GM19452 (cell line): ENCODE measurements at regions not wholly inside any gene's neighbourhood (a gene's known extent, or its start where the extent isn't known, plus 50 kb on each side); places are given as distances from the start of the nearest gene placed in this dataset.

ENCODE experiments used
- ATAC-seq: cut with Tn5 transposase; IDR thresholded peaks from one replicate; pipeline ENCODE4 v1.9.1; 2021; ENCODE audit not compliant: unreplicated experiment

DNA sequence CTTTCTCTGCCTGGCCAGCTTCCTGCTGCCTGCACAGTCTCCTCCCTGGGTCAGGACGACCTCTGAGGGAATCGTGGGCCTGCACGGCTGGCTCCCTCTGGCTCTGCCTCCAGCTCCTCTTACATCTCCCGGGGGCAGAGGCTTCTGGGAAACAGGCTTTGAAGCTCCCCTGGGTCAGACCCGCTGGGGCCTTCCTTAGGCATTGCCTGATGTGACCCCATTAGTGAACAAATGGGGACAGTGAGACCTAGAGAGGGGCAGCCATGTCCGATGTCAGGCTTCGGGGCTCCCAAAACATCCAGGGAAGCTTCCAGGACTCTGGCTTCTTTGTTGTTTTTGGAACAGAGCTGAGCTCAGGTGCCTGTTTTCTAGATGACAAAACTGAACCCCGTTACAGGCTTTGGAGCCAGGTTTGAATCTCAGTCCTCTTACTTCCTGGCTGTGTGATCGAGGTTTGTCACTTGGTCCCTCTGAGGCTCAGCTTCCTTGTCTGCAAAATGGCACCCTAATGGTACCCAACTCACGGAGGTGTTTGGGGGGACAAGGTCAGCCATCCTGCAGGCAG is 94.3 kb downstream of the CEBPB start:
- ATAC-seq = no peak

DNA sequence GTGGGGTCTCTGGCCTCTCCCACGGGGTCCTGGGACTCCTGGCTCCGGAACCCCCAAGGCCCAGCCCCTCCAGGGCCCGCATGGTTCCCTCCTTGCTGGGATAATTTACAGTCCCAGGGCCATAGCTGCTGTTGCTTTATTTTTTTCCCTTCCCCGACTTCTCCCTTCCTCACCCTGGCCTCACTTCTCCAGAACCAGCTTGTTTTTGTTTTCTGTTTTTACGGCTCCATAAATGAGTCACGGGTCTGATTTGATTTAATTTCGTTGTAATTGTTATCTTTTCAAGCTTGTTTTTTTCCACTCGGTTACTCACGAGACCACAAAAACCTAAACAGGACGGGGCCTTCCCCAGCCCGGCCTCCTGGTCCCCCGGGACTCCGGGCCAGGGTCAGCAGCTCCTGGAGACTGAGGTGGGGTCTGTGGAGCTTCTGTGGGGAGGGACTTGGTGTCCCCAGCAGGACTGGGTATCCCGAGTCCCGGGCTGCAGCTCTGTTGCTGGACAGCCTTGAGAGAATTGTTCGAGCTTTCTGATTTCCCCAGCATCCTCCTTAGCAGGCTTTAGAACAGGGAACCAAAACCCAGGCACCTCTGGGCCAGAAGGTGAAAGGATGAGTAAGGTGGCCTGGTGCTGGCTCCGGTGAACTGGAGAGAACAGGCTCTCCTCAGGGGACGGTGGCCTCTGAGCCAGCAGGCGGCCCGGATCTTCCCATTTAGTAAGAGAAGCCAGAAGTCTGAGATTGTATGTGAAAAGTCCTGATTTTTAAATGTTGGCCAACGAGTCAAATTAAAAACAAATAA is 94.9 kb downstream of the CEBPB start:
- ATAC-seq = peak; percentile 68

DNA sequence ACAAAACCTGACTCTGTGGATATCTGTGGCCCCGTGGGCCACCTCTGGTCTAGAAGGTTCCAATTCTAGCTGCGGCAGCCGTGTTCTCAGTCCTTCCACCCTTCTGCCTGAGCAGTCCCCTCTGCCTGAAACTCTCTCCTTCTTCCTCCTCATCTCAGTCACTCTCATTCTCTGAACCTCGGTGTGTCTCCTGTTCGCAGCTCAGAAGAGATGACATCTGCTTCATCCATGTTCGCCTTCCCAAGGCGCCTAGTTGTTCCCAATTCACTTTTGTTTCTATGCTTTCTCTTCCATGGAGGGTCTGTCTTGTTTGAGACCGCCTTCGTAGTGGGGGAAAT is 95.5 kb downstream of the CEBPB start:
- peak; percentile 36 for ATAC-seq

DNA sequence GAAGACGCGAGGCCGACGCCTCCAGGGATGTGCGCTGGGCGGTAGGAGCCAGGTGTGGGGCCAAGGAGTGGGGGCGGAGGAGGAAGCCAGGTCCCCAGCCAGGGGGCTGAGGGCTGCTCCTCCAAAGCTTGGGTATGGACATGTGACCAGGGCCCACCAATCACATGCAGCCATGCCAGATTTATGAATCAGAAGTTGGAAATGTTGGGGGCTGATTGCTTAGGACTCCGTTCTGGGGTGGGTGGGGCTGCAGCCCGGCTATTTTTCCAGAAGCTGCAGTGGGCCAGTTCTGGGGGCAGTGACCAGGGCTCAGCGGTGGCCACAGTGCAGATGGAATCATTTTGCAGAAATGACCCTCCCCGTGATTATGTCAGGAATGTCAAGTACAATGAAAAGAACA is 96.0 kb downstream of the CEBPB start:
- ATAC-seq = no peak

DNA sequence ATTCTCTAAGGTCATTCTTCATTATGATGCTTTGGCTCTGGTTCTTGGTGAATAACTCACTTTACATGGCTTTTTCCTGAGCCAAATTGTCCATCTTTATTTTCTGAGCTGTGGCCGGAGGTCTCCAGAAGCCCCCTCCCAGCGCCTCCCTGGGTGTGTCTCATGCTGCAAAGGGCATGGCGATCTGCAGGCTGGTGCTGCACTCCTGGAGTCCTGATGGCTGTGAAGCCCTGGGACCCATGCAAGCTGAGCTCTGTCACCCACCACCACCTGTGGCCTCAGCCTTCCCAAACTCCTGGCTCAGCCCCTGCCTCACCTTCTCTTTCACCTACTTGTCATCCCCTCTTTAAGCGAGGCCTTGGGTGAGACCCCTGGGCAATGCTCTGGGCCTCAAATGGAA is 96.9 kb downstream of the CEBPB start:
- no peak for ATAC-seq

DNA sequence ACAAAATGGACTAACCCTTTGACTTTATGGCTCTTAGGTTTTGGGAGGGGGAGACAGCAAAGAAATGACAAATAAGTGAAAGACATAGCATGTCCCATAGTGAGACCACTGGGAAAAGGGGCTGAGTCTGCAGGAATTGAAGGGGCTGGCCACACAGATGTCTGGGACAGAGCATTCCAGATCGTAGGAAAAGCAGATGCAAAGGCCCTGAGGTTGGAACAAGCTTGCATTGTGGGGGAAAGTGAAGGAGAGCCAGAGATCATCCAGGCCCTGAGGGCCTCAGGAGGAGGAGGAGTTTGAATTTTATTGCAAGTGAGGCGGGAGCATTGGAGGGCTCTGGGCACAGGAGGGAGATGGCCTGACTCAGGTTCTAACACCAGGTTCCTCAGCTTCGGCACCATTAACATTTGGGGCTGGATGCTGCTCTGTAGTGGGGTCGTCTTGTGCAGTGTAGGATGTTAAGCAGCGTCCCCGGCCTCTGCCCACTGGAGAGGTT is 97.5 kb downstream of the CEBPB start:
- ATAC-seq = no peak

DNA sequence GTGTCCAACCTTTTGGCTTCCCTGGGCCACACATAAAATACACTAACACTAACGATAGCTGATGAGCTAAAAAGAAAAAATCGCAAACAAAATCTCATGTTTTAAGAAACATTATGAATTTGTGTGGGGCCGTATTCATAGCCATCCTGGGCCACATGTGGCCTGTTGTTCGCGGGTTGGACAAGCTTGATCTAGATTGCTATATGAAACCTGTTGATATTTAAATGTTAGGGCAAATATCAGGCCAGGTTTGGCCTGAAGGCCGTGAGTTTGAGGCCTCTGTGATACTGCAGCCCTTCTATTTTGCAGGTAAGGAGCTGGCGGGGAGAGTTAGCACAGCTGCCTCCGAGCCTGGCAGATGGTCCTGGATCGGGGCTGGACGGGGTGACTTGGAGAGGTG is 99.0 kb downstream of the CEBPB start:
- no peak for ATAC-seq

DNA sequence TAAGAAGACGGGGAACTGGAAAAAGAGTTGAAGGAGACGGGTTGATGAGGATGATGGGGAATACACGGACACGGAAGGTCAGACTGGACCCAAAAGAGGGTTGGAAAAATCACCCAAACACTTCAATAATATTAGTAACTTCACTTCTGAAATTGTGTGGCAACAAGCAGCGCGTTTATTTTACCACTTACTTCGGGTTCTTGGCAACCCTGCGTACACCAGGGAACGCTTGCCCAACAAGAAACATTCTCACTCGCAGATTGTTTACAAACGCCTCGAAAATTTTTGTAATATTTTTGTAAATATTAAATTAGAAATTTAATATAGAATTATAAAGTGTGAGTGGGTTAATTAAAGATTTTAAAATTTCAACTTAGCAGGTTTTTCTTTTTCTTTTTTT is 99.5 kb downstream of the CEBPB start:
- no peak for ATAC-seq

DNA sequence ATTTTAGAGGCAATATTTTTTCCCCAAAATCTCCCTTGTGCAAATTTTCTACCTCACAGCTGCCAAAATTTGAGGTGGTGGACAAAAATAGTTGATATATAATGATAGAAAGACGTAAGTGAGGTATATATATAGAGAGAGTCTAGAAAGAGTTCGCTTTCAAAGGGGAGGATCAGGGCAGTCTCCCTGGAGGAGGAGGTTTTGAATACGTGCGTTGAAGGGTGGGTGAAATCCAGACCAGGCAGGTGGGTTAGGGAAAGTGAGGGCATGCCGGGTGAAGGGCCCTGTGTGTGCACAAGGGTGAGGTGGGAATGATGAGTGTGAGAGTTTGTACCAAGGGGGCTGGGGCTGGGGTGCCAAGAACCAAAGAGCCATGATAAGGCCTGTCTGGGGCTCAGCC is 100.2 kb downstream of the CEBPB start:
- ATAC-seq = no peak

DNA sequence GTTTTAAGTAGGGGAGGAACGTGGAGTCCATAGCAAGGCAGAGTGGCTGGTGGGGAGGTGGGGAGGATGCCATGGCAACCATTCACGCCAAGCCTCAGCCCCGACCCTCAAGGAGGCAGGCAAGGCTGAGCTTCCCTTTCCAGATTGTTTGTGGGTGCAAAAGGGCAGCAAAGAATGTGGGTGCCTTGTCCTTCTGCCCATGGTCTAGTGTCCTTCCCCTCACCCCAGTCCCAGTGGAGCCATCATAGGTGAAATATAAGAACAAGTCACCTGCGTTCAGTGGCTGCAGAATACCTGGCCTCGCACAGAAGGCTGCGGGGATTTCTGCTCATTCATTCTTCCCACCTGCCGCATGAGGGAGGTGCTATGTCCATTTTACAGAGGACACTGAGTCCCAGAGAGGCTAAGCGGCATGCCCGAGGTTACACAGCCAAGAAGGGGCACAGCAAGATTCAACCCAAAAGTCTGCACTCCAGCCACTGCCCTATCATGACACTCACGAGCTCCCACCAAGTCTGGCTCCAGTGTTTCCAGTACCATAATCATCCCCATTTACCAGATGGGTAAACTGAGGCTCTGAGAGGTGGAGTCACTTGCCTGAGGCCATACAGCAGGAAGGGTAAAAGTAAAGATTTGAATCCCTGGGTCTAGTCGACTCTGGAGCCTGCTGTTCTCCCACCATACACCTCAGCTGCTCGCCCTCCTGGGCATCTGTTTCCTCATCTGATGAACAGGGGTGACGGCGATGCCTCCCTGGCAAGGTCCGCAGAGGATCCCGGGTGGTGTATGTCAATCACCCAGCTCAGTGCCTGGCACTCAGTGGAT is 100.8 kb downstream of the CEBPB start:
- ATAC-seq = no peak

DNA sequence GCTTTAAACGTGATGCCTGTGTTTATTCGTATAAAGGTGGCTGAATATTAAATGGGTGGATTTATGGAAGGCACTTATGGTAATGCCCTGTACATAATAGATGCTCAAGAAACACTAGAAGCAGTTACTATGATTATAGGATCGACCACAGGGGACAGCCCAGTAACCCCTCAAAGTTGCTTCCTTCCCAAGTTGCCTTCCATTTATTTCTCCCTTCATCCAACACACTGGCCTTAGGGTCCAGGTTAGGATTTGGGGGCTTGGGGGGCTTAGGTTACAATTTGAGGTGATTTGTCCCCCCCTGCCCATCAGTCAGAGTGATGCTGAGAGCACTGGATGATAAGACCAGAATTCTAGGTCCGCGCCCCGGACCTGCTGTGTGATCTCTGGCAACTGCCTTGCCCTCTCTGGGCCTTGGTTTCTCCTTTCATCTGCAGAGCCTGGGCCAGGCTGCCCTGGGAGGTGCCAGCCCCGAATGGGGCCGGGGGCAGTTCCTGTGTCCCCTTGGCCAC is 101.5 kb downstream of the CEBPB start:
- ATAC-seq = no peak

DNA sequence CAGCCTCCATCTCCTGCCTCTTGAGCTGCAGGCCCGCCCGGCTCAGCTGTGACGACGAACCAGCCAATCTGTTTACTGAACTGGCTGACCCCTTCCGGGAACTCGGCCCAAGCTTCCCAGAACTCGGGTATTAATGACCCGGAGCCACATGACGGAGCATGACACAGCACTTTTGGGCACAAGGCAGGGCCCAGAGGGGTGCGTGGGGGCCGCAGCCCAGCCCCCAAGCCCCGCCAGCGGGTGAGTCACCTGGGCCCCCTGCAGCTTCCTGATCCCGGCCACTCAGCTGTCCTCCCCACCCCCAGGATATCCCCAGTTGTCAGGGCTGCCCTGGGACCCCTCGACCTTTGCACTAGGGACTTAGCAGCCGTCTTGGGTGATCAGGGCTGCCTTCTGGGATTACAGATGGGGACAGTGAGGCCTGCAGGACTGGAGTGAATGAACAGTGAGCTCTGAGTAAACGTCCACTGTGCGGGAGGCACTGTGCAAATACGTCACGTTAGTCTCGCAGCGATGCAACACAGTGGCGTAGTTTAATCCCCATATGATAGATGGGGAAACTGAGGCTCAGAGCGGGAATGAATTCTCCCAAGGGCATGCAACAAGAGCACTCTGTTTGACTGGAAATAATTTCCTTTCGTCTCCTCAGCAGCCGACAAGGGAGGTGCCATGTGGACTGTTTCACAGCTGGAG is 102.1 kb downstream of the CEBPB start:
- no peak for ATAC-seq

DNA sequence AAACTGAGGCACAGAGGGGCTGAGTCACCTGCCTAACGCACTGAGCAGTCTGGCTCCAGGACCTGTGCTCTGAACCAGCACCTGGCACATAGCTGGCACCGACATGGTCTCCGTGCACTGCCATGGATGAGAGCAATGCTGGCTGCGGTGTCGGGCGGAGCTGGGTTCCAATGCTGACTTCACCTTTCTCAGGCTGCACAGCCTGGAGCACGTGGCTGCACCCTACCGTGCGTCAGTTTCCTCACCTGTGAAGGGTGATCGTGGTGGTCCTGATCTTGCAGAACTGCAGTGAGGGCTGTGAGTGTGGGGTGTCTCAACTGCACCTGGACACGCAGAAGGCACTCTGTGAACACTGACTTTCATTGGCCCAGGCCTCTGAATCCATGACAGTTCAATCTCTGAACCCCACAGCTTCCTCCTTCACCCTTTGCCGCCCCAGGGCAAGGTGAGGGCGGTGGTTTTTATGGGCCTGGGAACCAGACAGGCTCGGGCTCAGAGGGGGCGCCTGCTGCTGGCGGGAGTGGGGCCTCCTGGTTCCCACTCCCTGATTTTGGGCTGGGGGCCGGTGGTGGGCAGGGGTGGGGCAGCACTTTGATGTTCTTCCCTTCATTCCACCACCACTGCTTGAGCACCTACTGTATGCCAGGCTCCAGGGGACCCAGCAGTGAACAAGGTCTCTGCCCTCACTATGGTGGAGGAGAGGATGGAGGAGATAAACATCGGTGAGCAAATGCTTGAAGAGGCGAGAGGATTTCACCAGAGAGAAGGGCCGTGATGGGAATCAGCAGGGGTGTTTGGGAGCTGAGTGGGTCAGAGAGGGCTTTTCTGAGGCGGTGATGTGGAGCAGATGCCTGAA is 102.9 kb downstream of the CEBPB start:
- ATAC-seq = no peak

DNA sequence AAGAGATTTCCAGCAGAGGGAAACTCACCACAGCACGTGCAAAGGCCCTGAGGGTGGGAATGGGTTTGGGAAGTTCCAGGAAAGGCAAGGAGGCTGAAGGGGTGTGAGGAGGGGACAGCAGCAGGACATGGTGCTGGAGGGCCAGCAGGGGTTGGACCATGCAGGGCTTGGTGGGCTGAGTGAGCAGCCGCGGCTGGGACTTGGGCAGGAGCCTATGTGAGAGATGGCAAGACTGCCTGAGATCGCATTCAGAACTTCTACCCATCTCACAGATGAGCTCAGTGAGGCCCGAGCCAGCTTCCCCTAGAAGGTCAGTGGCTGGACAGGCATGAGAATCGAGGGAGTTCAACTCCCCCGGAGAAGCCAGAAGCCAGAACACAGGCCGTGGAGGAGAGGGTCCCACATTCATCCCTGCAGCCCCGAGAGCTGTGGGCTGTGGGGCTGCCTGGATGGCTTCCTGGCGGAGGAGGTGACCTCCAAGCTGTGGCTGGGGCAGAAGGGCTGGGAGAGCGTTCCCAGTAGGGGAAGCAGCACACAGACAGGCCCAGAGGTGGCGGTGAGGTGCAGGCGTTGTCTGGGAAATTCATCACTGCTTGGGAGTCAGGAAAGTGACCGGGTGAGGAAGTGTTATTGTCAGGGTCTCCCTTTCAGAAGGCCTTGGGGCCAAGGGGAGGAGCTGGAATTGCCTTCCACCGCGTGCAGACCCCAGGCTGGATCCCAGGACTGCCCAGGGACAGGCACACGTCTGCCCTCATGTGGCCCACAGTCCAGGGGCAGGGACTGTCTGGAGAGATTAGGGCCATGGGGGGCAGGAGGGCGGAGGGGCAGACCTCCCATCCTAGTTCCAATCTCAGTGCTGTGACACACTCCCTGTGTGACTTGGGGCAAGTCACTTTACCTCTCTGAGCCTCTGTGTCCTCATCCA is 103.8 kb downstream of the CEBPB start:
- no peak for ATAC-seq

DNA sequence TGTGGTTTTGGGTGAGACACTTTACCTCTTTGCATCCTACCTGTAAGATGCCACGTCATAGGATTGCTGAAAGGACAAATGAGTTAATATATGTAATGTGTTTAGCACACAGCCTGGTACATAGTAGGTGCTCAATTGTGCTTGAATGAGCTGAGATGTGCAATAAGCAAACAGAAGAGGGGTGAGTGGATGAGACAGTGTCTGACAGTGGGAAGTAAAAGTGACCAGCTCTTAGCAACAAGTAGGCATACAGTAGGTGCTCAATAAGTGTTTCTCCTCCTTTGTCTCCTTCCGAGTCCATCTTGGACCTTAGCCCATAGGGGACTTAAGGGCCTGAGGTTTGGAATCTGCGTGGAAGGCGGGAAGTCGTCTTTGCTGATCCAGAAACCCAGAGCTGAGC is 104.7 kb downstream of the CEBPB start:
- ATAC-seq = no peak

DNA sequence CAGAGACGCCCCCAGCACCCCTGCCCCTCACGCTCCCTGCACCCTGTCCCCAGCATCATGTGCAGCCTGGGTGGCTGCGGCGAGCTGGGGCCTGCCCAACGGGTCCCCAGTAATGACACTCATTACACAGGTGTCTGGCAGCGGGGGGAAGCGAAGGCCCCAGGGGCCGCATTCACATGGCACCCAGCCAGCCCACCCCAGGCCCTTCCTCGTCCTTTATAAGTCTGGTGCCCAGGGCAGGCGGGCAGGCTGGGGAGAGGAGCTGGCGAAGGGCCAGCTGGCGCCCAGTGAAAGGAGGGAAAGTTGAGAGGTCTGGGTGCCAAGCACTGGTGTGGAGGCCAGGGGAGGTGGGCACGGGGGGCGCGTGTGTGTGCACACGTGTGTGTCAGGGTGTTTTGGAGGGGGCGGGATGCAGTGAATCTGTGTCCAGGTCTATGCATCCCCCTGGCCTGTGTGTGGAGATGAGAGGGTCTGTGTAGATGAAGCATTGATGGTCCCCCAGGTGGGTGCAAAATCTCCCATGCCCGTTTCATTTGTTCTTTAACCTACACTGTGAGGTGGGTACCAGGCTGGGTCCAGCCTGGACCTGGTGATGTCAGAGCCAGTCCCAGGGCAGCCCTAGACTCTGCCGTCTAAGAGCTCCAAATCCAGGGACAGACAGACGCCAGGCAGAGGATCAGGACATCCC is 105.3 kb downstream of the CEBPB start:
- ATAC-seq = no peak

DNA sequence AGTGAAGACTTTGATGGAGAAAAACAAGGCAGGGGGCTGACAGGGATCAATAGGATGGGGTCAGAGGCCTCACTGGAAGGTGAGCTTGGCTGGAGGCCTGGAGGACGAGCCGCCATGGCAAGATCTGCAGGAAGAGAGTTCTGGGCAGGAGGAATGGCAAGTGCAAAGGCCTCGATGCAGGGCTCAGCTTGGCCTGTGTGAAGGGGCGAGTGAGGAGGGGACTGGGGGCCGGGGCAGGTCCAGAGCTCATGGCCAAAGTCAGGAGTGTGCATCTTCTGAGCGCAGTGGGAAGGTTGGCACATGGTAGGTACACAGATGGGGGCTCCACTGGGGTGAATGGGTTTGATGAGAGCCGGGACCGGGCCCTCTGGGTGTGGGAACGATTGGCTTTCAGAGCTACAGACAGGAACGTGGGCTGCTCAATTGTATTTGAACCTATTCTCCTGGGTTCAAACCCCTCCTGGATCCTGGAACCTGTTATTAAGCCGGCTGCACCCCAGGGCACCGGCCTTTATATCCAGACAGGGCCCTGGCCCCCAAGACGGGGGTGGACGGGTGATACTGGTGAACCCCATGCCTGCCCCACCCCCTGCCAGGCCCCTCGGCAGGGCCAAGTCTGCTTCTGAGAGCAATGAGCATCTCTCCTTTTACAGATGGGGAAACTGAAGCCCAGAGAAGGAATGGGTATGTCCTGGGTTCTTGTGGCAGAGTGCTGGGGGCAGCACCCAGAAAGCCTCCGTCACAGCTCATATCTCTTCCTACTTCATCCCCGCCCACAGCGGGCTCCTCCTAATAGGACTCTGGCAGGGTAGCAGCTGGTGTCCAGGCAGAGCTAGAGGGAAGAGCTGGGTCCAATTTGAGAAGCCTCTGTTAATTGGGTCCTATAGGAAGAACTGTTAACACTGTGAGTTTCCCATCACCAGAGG is 106.1 kb downstream of the CEBPB start:
- ATAC-seq = no peak
